Mammary epithelial cell (primary cell): ENCODE measurements at regions not wholly inside any gene's neighbourhood (a gene's known extent, or its start where the extent isn't known, plus 50 kb on each side); places are given as distances from the start of the nearest gene placed in this dataset.

ENCODE experiments used
- CTCF ChIP-seq, 2 donors: IDR thresholded peaks in 1 of 2; conservative IDR thresholded peaks in 1 of 2; 2 replicates each; pipeline ENCODE4 v1.5.1; 2011 to 2012; ENCODE audit warnings: inconsistent platforms in 2 of 2, low read length in 2 of 2, mild to moderate bottlenecking in 2 of 2, control low read depth in 1 of 2, low read depth in 1 of 2; ENCODE audit not compliant: insufficient read depth in 1 of 2; ENCODE audit errors: extremely low read depth in 1 of 2
- EZH2 ChIP-seq: IDR thresholded peaks from 2 replicates; pipeline ENCODE4 v1.6.1; 2012; ENCODE audit warnings: low read length, inconsistent platforms, borderline replicate concordance

- no peak for TF ChIP-seq CTCF (conservative IDR thresholded peaks at IDR 0.05 in 1 of 2, IDR thresholded peaks at IDR 0.05 in 1 of 2; ENCODE audit: extremely low read depth in 1 of 2, insufficient read depth in 1 of 2, low read depth in 1 of 2, low read length in 2 of 2)
- no peak for TF ChIP-seq EZH2
These were observed 891.4 kb downstream of the CCDC85A start for GRCh38 chr2:57075226-57075625.
